Neural cell (in vitro differentiated cells): ENCODE measurements at regions not wholly inside any gene's neighbourhood (a gene's known extent, or its start where the extent isn't known, plus 50 kb on each side); places are given as distances from the start of the nearest gene placed in this dataset.

ENCODE experiments used
- H2AFZ ChIP-seq: fragments of 200-600, 300-800 bp; sonication (generic), shearing (Covaris generic); 2 replicates; pipeline ENCODE4 v1.6.0; 2014; ENCODE audit warnings: low read depth, mild to moderate bottlenecking, antibody characterized with exemption, low read length, moderate library complexity
- H3F3A ChIP-seq: fragments of 200-600 bp; shearing (Covaris generic); 2 replicates; pipeline ENCODE4 v1.6.1; 2016; ENCODE audit warnings: mild to moderate bottlenecking, moderate library complexity, mixed read lengths, antibody characterized with exemption, low read length; ENCODE audit not compliant: insufficient read depth, poor library complexity, severe bottlenecking
- H3K27ac ChIP-seq: fragments of 200-600, 300-800 bp; sonication (generic), shearing (Covaris generic); 2 replicates; pipeline ENCODE4 v1.5.1; 2014; ENCODE audit warnings: mild to moderate bottlenecking, low read length, moderate library complexity
- H3K27me3 ChIP-seq: fragments of 300-800, 200-600 bp; sonication (generic), shearing (Covaris generic); 2 replicates; pipeline ENCODE4 v1.6.0; 2014; ENCODE audit warnings: mild to moderate bottlenecking, low read depth, low read length, moderate library complexity; ENCODE audit not compliant: insufficient read depth
- H3K36me3 ChIP-seq: fragments of 300-800, 200-600 bp; sonication (generic), shearing (Covaris generic); 2 replicates; pipeline ENCODE4 v1.5.1; 2014; ENCODE audit warnings: mild to moderate bottlenecking, antibody characterized with exemption, low read length, moderate library complexity; ENCODE audit not compliant: insufficient read depth
- H3K4me2 ChIP-seq: fragments of 300-800, 200-600 bp; sonication (generic), shearing (Covaris generic); 2 replicates; pipeline ENCODE4 v1.6.0; 2014; ENCODE audit warnings: mild to moderate bottlenecking, low read length
- H3K4me3 ChIP-seq: fragments of 300-800, 200-600 bp; sonication (generic), shearing (Covaris generic); 2 replicates; pipeline ENCODE4 v1.5.1; 2014; ENCODE audit warnings: mild to moderate bottlenecking, low read length, moderate library complexity
- H3K79me2 ChIP-seq: fragments of 200-600 bp; shearing (Covaris generic); replicated peaks from 2 replicates; pipeline ENCODE4 v1.6.0; 2014; ENCODE audit warnings: mild to moderate bottlenecking, low read length, moderate library complexity; ENCODE audit not compliant: insufficient read depth
- H3K9ac ChIP-seq: fragments of 300-800, 200-600 bp; sonication (generic), shearing (Covaris generic); 2 replicates; pipeline ENCODE4 v1.6.1; 2016; ENCODE audit warnings: mild to moderate bottlenecking, low read length, mixed read lengths
- H3K9me2 ChIP-seq: fragments of 200-600 bp; shearing (Covaris generic); 2 replicates; pipeline ENCODE4 v1.6.1; 2016; ENCODE audit warnings: mild to moderate bottlenecking, low read length, mixed read lengths; ENCODE audit not compliant: insufficient read depth
- H3K9me3 ChIP-seq: fragments of 200-600, 300-800 bp; sonication (generic), shearing (Covaris generic); 2 replicates; pipeline ENCODE4 v1.6.1; 2016; ENCODE audit warnings: mild to moderate bottlenecking, mixed run types, low read length, moderate library complexity, mixed read lengths
- H4K20me1 ChIP-seq: fragments of 200-600 bp; shearing (Covaris generic); 2 replicates; pipeline ENCODE4 v1.6.1; 2016; ENCODE audit warnings: mild to moderate bottlenecking, mixed run types; ENCODE audit not compliant: insufficient read depth
- CTCF ChIP-seq: fragments of 450-650 bp; IDR thresholded peaks from 2 replicates; pipeline ENCODE4 v1.5.1; 2014; ENCODE audit warnings: antibody characterized with exemption, mild to moderate bottlenecking, moderate library complexity; ENCODE audit not compliant: poor library complexity, severe bottlenecking
- EP300 ChIP-seq: fragments of 450-650 bp; conservative IDR thresholded peaks from 2 replicates; pipeline ENCODE4 v1.6.1; 2014; ENCODE audit warnings: antibody characterized with exemption, mild to moderate bottlenecking, moderate library complexity; ENCODE audit not compliant: poor library complexity, severe bottlenecking
- EZH2 ChIP-seq: fragments of 200-600, 300-800 bp; shearing (Covaris generic), sonication (generic); IDR thresholded peaks from 2 replicates; pipeline ENCODE4 v1.6.1; 2014; ENCODE audit warnings: antibody characterized with exemption, low read length, borderline replicate concordance, mild to moderate bottlenecking; ENCODE audit not compliant: insufficient read depth, poor library complexity, severe bottlenecking
- MXI1 ChIP-seq: fragments of 450-650 bp; conservative IDR thresholded peaks from 2 replicates; pipeline ENCODE4 v1.6.1; 2014; ENCODE audit warnings: antibody characterized with exemption, mild to moderate bottlenecking; ENCODE audit not compliant: poor library complexity, severe bottlenecking
- POLR2AphosphoS5 ChIP-seq: IDR thresholded peaks from 2 replicates; pipeline ENCODE4 v1.6.1; 2012
- RAD21 ChIP-seq: fragments of 450-650 bp; conservative IDR thresholded peaks from 2 replicates; pipeline ENCODE4 v1.6.1; 2014; ENCODE audit warnings: antibody characterized with exemption, mild to moderate bottlenecking, moderate library complexity
- REST ChIP-seq: IDR thresholded peaks from 2 replicates; pipeline ENCODE4 v1.6.1; 2012; ENCODE audit warnings: borderline replicate concordance
- SMC3 ChIP-seq: fragments of 450-650 bp; conservative IDR thresholded peaks from 2 replicates; pipeline ENCODE4 v1.6.1; 2014; ENCODE audit warnings: antibody characterized with exemption, mild to moderate bottlenecking, moderate library complexity; ENCODE audit not compliant: poor library complexity
- TAF1 ChIP-seq: IDR thresholded peaks from 2 replicates; pipeline ENCODE4 v1.6.1; 2012; ENCODE audit warnings: low read depth

GRCh38 chr16:52624891-52625290, 77.9 kb upstream of the TOX3 start:
- H3K9me2 ChIP-seq: no peaks in the 10 kb centered on the region
- no peak for TF ChIP-seq TAF1
- no peak for TF ChIP-seq MXI1
- TF ChIP-seq EP300: no peak
- TF ChIP-seq POLR2AphosphoS5: no peak
- TF ChIP-seq EZH2: no peak
- no peak for TF ChIP-seq RAD21
- no peak for TF ChIP-seq SMC3
- TF ChIP-seq REST: no peak
- no peak for TF ChIP-seq CTCF
- no peak overlapping the region for H2AFZ ChIP-seq
- H3K4me2 ChIP-seq: no peak overlapping the region
- peaks cover 5% of the 10 kb centered on the region for H3K9me3 ChIP-seq
- H3F3A ChIP-seq: no peaks in the 10 kb centered on the region
- H3K27ac ChIP-seq: no peak overlapping the region
- H3K27me3 ChIP-seq: no peaks in the 10 kb centered on the region
- no peaks in the 10 kb centered on the region for H3K79me2 ChIP-seq
- H3K9ac ChIP-seq: no peak overlapping the region
- H3K4me3 ChIP-seq: no peak overlapping the region
- H3K36me3 ChIP-seq: no peaks in the 10 kb centered on the region
- no peaks in the 10 kb centered on the region for H4K20me1 ChIP-seq

- Histone ChIP-seq H3K4me2 (no peak overlapping the region), H3K9me3 (no peaks in the 10 kb centered on the region), H3K79me2 (no peaks in the 10 kb centered on the region), H3K9me2 (no peaks in the 10 kb centered on the region), H3K36me3 (no peaks in the 10 kb centered on the region), H3F3A (no peaks in the 10 kb centered on the region), H4K20me1 (no peaks in the 10 kb centered on the region), H3K4me3 (no peak overlapping the region), H3K27me3 (no peaks in the 10 kb centered on the region), H2AFZ (no peak overlapping the region), H3K9ac (no peak overlapping the region), H3K27ac (no peak overlapping the region)
- TF ChIP-seq RAD21: no peak
- no peak for TF ChIP-seq MXI1
- no peak for TF ChIP-seq EP300
- no peak for TF ChIP-seq CTCF
- TF ChIP-seq POLR2AphosphoS5: no peak
- no peak for TF ChIP-seq EZH2
- no peak for TF ChIP-seq SMC3
These were observed 74.7 kb upstream of the TOX3 start for GRCh38 chr16:52621651-52622050.
